Spleen (tissue), 11 donors: ENCODE measurements at regions not wholly inside any gene's neighbourhood (a gene's known extent, or its start where the extent isn't known, plus 50 kb on each side); places are given as distances from the start of the nearest gene placed in this dataset.

Source experiments
- DNase-seq: peaks from one replicate; pipeline ENCODE4 v3.0.0-alpha.2; 2020
- H3K27ac ChIP-seq, 8 donors: fragments of 200-600 bp; sonication (generic) in 7 of 8; 1 replicate in 4 of 8; 2 replicates in 4 of 8; pipeline versions ENCODE4 v1.5.0 to v1.8.0; 2016 to 2021; ENCODE audit warnings: inconsistent platforms in 4 of 8, mild to moderate bottlenecking in 4 of 8, moderate library complexity in 1 of 8
- H3K27me3 ChIP-seq, 7 donors: fragments of 200-600 bp; sonication (generic) in 6 of 7; replicated peaks in 1 of 7; 1 replicate in 4 of 7; 2 replicates in 3 of 7; pipeline versions ENCODE4 v1.5.0 to v1.8.0; 2016 to 2021; ENCODE audit warnings: inconsistent platforms in 3 of 7, mild to moderate bottlenecking in 1 of 7
- H3K36me3 ChIP-seq, 6 donors: fragments of 200-600 bp; sonication (generic) in 5 of 6; 1 replicate in 4 of 6; 2 replicates in 2 of 6; pipeline versions ENCODE4 v1.5.0 to v1.8.0; 2016 to 2021; ENCODE audit warnings: inconsistent platforms in 2 of 6
- H3K4me1 ChIP-seq, 6 donors: fragments of 200-600 bp; sonication (generic) in 5 of 6; 1 replicate in 3 of 6; 2 replicates in 3 of 6; pipeline versions ENCODE4 v1.5.0 to v1.8.0; 2016 to 2021; ENCODE audit warnings: inconsistent platforms in 3 of 6
- H3K4me3 ChIP-seq, 8 donors: fragments of 200-600 bp; sonication (generic) in 7 of 8; 1 replicate in 4 of 8; 2 replicates in 4 of 8; pipeline versions ENCODE4 v1.5.0 to v1.8.0; 2016 to 2021; ENCODE audit warnings: inconsistent platforms in 4 of 8, mild to moderate bottlenecking in 4 of 8, moderate library complexity in 2 of 8
- H3K9me3 ChIP-seq, 8 donors: fragments of 200-600 bp; sonication (generic) in 7 of 8; 1 replicate in 4 of 8; 2 replicates in 4 of 8; pipeline versions ENCODE4 v1.5.0 to v1.8.0; 2016 to 2021; ENCODE audit warnings: inconsistent platforms in 4 of 8
- POLR2A ChIP-seq, 3 donors: fragments of 450-650 bp; IDR thresholded peaks; one replicate each; pipeline ENCODE4 v1.5.1; 2017; ENCODE audit warnings: antibody characterized with exemption in 3 of 3, mild to moderate bottlenecking in 1 of 3
- POLR2AphosphoS5 ChIP-seq, 3 donors: sonication (generic); formaldehyde crosslinking; IDR thresholded peaks; one replicate each; pipeline ENCODE4 v1.5.1; 2017; ENCODE audit warnings: antibody characterized with exemption in 3 of 3
- WGBS, 5 donors: extraction: QIAGEN DNeasy Blood & Tissue Kit in 3 of 5; methylation state at CpG; one replicate each; pipeline versions ENCODE4 v1.1.5 to v1.1.7; 2013 to 2018; 5-methylcytosine and 5-hydroxymethylcytosine counted together
- intact Hi-C: fragments of 100-400 bp; cut with DNase I; formaldehyde crosslinking; loops from one replicate; pipeline ENCODE4 v1.15.0; 2023; ENCODE audit warnings: low total_unique reads
- TF ChIP-seq, protein P1 (sequence below), 11 experiments: fragments of 200-600 bp in 7 of 11; fragments of 450-650 bp in 4 of 11; sonication (generic) in 4 of 11; IDR thresholded peaks in 8 of 11; conservative IDR thresholded peaks in 3 of 11; 1 replicate in 7 of 11; 2 replicates in 4 of 11; pipeline versions ENCODE4 v1.4.0 to v1.8.0; 2016 to 2021; ENCODE audit warnings: antibody characterized with exemption in 11 of 11, inconsistent platforms in 4 of 11, mild to moderate bottlenecking in 1 of 11
- donor health status: healthy with polysubstance abuse.
- donor health status: DM: no; HTN: no; CAD: no; lungs with moderate emphysema.
- donor health status: DM: no; HTN: no; CAD: no.
- donor health status: Bipolar disorder and iron deficiency.
- donor health status: healthy.
- donor health status: DM: no; HTN: no; CAD: no.
- donor health status: DM: yes; HTN: yes; CAD: no.

DNA sequence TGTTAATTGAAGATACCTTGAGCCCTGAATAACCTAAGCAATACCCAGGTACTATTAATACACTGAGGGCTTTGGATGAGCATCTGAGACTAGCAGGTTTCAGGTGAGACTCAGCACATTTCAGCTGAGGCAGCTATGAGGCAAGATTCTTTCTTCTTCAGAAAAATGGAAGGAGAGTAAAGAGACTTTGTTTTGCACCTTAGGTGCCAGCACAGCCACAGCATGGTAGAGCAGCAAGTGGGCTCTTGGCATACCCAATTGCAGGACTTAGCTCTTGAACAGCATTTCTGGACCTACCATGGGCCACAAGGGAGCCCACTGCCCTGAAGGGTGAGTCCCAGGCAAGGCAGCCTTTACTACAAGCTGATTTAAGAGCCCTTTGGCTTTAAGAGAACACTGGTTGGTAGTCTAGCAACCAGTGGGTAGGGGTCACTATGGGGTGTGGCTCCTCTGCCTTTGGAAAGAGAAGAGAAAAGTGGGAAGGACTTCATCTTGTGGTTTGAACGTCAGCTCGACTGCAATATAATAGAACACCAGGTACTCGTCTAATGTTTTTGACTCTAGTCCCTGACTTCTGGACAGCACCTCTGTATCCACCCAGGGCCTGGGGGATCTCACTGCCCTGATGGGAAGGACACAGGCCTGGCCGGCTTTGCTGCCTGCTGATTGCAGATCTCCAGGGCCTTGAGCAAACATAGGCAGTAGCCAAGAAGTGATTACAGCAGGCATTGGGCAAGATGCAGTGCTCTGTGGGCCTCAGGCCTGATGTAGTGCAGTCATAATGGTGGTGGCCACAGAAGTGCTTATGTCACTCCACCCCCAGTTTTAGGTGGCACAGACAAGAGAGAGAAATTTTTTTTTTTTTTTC is 73.3 kb downstream of the GLYATL1 start:
- WGBS, 5 donors = 67 to 84% (median 71%) methylated on average over 3 to 4 of the region's 4 CpGs
- DNase-seq = no peak
- peaks cover 0 to 37% (median 18%) of the 10 kb centered on the region in 6 donors for H3K4me1 ChIP-seq
- H3K36me3 ChIP-seq = no peaks in the 10 kb centered on the region
- H3K27ac ChIP-seq = no peak overlapping the region
- H3K9me3 ChIP-seq = peaks cover 0 to 6% (median 0%) of the 10 kb centered on the region in 8 donors
- TF ChIP-seq POLR2AphosphoS5 (IDR thresholded peaks at IDR 0.05) (no peak), POLR2A (IDR thresholded peaks at IDR 0.05) (no peak)
- TF ChIP-seq, protein P1, sequence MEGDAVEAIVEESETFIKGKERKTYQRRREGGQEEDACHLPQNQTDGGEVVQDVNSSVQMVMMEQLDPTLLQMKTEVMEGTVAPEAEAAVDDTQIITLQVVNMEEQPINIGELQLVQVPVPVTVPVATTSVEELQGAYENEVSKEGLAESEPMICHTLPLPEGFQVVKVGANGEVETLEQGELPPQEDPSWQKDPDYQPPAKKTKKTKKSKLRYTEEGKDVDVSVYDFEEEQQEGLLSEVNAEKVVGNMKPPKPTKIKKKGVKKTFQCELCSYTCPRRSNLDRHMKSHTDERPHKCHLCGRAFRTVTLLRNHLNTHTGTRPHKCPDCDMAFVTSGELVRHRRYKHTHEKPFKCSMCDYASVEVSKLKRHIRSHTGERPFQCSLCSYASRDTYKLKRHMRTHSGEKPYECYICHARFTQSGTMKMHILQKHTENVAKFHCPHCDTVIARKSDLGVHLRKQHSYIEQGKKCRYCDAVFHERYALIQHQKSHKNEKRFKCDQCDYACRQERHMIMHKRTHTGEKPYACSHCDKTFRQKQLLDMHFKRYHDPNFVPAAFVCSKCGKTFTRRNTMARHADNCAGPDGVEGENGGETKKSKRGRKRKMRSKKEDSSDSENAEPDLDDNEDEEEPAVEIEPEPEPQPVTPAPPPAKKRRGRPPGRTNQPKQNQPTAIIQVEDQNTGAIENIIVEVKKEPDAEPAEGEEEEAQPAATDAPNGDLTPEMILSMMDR (IDR thresholded peaks at IDR 0.05 in 8 of 11, conservative IDR thresholded peaks at IDR 0.05 in 3 of 11) = no peak
- H3K4me3 ChIP-seq = no peak overlapping the region
- no peaks in the 10 kb centered on the region for H3K27me3 ChIP-seq
- intact Hi-C loops = no loop called here

GRCh38 chr11:59025097-59025496 is 61.0 kb upstream of the GLYATL1B start:
- Histone ChIP-seq H3K4me3 (no peak overlapping the region), H3K9me3 (peaks cover 0 to 4% (median 0%) of the 10 kb centered on the region in 8 donors), H3K36me3 (no peaks in the 10 kb centered on the region), H3K27me3 (no peaks in the 10 kb centered on the region), H3K4me1 (no peaks in the 10 kb centered on the region), H3K27ac (no peak overlapping the region)
- no peak for DNase-seq
- 73 to 86% (median 81%) methylated on average over 4 of the region's 4 CpGs for WGBS, 5 donors
- TF ChIP-seq POLR2A (IDR thresholded peaks at IDR 0.05) (no peak), POLR2AphosphoS5 (IDR thresholded peaks at IDR 0.05) (no peak)
- TF ChIP-seq, protein P1 (IDR thresholded peaks at IDR 0.05 in 8 of 11, conservative IDR thresholded peaks at IDR 0.05 in 3 of 11) = no peak
- intact Hi-C loops = no loop called here

- H3K36me3 ChIP-seq = no peaks in the 10 kb centered on the region
- no peak for TF ChIP-seq POLR2A (IDR thresholded peaks at IDR 0.05)
- TF ChIP-seq POLR2AphosphoS5 (IDR thresholded peaks at IDR 0.05) = no peak
- TF ChIP-seq, protein P1 (IDR thresholded peaks at IDR 0.05 in 8 of 11, conservative IDR thresholded peaks at IDR 0.05 in 3 of 11) = no peak
- H3K27me3 ChIP-seq = no peaks in the 10 kb centered on the region
- intact Hi-C loops = no loop called here
- H3K9me3 ChIP-seq = no peaks in the 10 kb centered on the region
- no peak for DNase-seq
- no peak overlapping the region for H3K4me3 ChIP-seq
- no peaks in the 10 kb centered on the region for H3K4me1 ChIP-seq
- 63 to 71% (median 68%) methylated on average over 5 of the region's 5 CpGs for WGBS, 5 donors
- H3K27ac ChIP-seq = no peak overlapping the region
Observed at GRCh38 chr11:59028105-59028504, 58.0 kb upstream of the GLYATL1B start.

DNA sequence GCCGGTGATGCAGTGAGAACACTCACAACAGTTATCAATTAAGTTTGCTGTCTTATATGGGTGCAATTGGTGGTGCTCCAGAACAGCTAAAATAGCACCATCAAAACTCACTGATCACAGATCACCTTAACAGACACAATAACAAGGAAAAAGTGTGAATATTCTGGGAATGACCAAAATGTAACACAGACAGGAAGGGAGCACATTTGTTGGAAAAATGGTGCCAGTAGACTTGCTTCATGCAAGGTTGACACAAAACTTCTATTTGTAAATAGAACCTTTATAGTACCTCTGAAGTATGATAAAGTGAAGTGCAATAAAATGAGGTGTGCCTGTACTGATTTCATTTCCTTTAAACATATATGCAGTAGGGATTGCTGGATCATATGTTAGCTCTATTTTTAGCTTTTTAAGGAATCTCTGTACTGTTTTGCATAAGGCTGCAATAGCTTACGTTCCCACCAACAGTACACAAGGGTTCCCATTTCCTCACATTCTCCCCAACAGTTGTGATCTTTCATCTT is 56.7 kb upstream of the GLYATL1B start:
- TF ChIP-seq, protein P1 (IDR thresholded peaks at IDR 0.05 in 8 of 11, conservative IDR thresholded peaks at IDR 0.05 in 3 of 11) = no peak
- TF ChIP-seq POLR2A (IDR thresholded peaks at IDR 0.05) (no peak), POLR2AphosphoS5 (IDR thresholded peaks at IDR 0.05) (no peak)
- no peak for DNase-seq
- H3K27me3 ChIP-seq = no peaks in the 10 kb centered on the region
- H3K4me3 ChIP-seq = no peak overlapping the region
- WGBS, 5 donors = 75 to 92% (median 78%) methylated on average over 2 of the region's 2 CpGs
- no peaks in the 10 kb centered on the region for H3K9me3 ChIP-seq
- H3K36me3 ChIP-seq = no peaks in the 10 kb centered on the region
- intact Hi-C loops = no loop called here
- H3K4me1 ChIP-seq = no peaks in the 10 kb centered on the region
- no peak overlapping the region for H3K27ac ChIP-seq
